ENCODE measurements at regions not wholly inside any gene's neighbourhood (a gene's known extent, or its start where the extent isn't known, plus 50 kb on each side); places are given as distances from the start of the nearest gene placed in this dataset.

GRCh38 chr12:13365748-13366366, 169.3 kb downstream of the EMP1 start:
- H3K4me2 ChIP-seq (ENCODE audit: low read depth, low read length): no peak overlapping the region
- no peak overlapping the region for H3K27ac ChIP-seq (ENCODE audit: low read length)
- no peaks in the 10 kb centered on the region for H4K20me1 ChIP-seq (ENCODE audit: insufficient read depth, low read length)
- H3K9me3 ChIP-seq (replicated peaks; ENCODE audit: insufficient read depth, low read length): no peaks in the 10 kb centered on the region
- H3K9ac ChIP-seq (ENCODE audit: low read length): no peak overlapping the region
- H3K9me2 ChIP-seq (replicated peaks; ENCODE audit: insufficient read depth, low read length): no peaks in the 10 kb centered on the region
- no peak for DNase-seq
- no peak overlapping the region for H3K4me3 ChIP-seq (ENCODE audit: low read length)
- TF ChIP-seq CTCF (IDR thresholded peaks at IDR 0.05; ENCODE audit: low read length) (no peak), EZH2 (optimal IDR thresholded peaks at IDR 0.05; ENCODE audit: low read depth, low read length) (no peak), EZH2phosphoT487 (IDR thresholded peaks at IDR 0.05; ENCODE audit: low read length) (no peak)
- no peaks in the 10 kb centered on the region for H3K27me3 ChIP-seq (replicated peaks; ENCODE audit: insufficient read depth, low read length)
- H2AFZ ChIP-seq (ENCODE audit: low read length): no peak overlapping the region
- no peaks in the 10 kb centered on the region for H3K4me1 ChIP-seq (ENCODE audit: low read length)
- H3K79me2 ChIP-seq (ENCODE audit: low read length): no peaks in the 10 kb centered on the region
- H3F3A ChIP-seq (ENCODE audit: insufficient read depth, low read length): no peaks in the 10 kb centered on the region
- no peaks in the 10 kb centered on the region for H3K36me3 ChIP-seq (replicated peaks; ENCODE audit: insufficient read depth, low read length)

- Histone ChIP-seq H3K4me1 (ENCODE audit: low read length) (no peaks in the 10 kb centered on the region), H3K9me2 (replicated peaks; ENCODE audit: insufficient read depth, low read length) (no peaks in the 10 kb centered on the region), H2AFZ (ENCODE audit: low read length) (no peak overlapping the region), H3K4me2 (ENCODE audit: low read depth, low read length) (no peak overlapping the region), H3K9me3 (replicated peaks; ENCODE audit: insufficient read depth, low read length) (no peaks in the 10 kb centered on the region), H3K79me2 (ENCODE audit: low read length) (no peaks in the 10 kb centered on the region), H3K9ac (ENCODE audit: low read length) (no peak overlapping the region), H3K36me3 (replicated peaks; ENCODE audit: insufficient read depth, low read length) (no peaks in the 10 kb centered on the region), H3K27ac (ENCODE audit: low read length) (no peak overlapping the region), H3F3A (ENCODE audit: insufficient read depth, low read length) (no peaks in the 10 kb centered on the region), H3K27me3 (replicated peaks; ENCODE audit: insufficient read depth, low read length) (no peaks in the 10 kb centered on the region), H3K4me3 (ENCODE audit: low read length) (no peak overlapping the region), H4K20me1 (ENCODE audit: insufficient read depth, low read length) (no peaks in the 10 kb centered on the region)
- TF ChIP-seq EZH2phosphoT487 (IDR thresholded peaks at IDR 0.05; ENCODE audit: low read length) (no peak), CTCF (IDR thresholded peaks at IDR 0.05; ENCODE audit: low read length) (peak; percentile 92), EZH2 (optimal IDR thresholded peaks at IDR 0.05; ENCODE audit: low read depth, low read length) (no peak)
- DNase-seq: peak; percentile 67
Measured at GRCh38 chr12:13362260-13362841, 165.8 kb downstream of the EMP1 start.

- no peak overlapping the region for H3K4me2 ChIP-seq (ENCODE audit: low read depth, low read length)
- no peak overlapping the region for H2AFZ ChIP-seq (ENCODE audit: low read length)
- no peaks in the 10 kb centered on the region for H3K27me3 ChIP-seq (replicated peaks; ENCODE audit: insufficient read depth, low read length)
- H3K79me2 ChIP-seq (ENCODE audit: low read length): no peaks in the 10 kb centered on the region
- H3F3A ChIP-seq (ENCODE audit: insufficient read depth, low read length): no peaks in the 10 kb centered on the region
- H3K27ac ChIP-seq (ENCODE audit: low read length): no peak overlapping the region
- TF ChIP-seq EZH2phosphoT487 (IDR thresholded peaks at IDR 0.05; ENCODE audit: low read length): no peak
- no peak for TF ChIP-seq CTCF (IDR thresholded peaks at IDR 0.05; ENCODE audit: low read length)
- TF ChIP-seq EZH2 (optimal IDR thresholded peaks at IDR 0.05; ENCODE audit: low read depth, low read length): no peak
- no peaks in the 10 kb centered on the region for H3K9me3 ChIP-seq (replicated peaks; ENCODE audit: insufficient read depth, low read length)
- no peaks in the 10 kb centered on the region for H3K4me1 ChIP-seq (ENCODE audit: low read length)
- no peak for DNase-seq
- no peak overlapping the region for H3K9ac ChIP-seq (ENCODE audit: low read length)
- no peaks in the 10 kb centered on the region for H4K20me1 ChIP-seq (ENCODE audit: insufficient read depth, low read length)
- no peaks in the 10 kb centered on the region for H3K36me3 ChIP-seq (replicated peaks; ENCODE audit: insufficient read depth, low read length)
- H3K9me2 ChIP-seq (replicated peaks; ENCODE audit: insufficient read depth, low read length): no peaks in the 10 kb centered on the region
- H3K4me3 ChIP-seq (ENCODE audit: low read length): no peak overlapping the region
Measured at GRCh38 chr12:13359636-13360035, 163.1 kb downstream of the EMP1 start.

Data from MM.1S (cell line).